UCSD-AML1 (cell line): ENCODE measurements at regions not wholly inside any gene's neighbourhood (a gene's known extent, or its start where the extent isn't known, plus 50 kb on each side); places are given as distances from the start of the nearest gene placed in this dataset.

ENCODE experiments used
- DNase-seq: peaks from one replicate; lab custom pipeline; 2025; ENCODE audit not compliant: unreplicated experiment; lab: John Stamatoyannopoulos, UW

- DNase-seq, result no peak
Measured at GRCh38 chr11:134821422-134821821, 409.4 kb upstream of the B3GAT1 start.

GRCh38 chr11:134819041-134819440 lies 407.0 kb upstream of the B3GAT1 start:
- no peak for DNase-seq

- no peak for DNase-seq
Measured at GRCh38 chr11:134818516-134818915, 406.5 kb upstream of the B3GAT1 start.

GRCh38 chr11:134815404-134815803 lies 403.4 kb upstream of the B3GAT1 start:
- DNase-seq, result no peak

GRCh38 chr11:134807997-134808396 lies 396.0 kb upstream of the B3GAT1 start:
- no peak for DNase-seq

- DNase-seq, result no peak
Measured at GRCh38 chr11:134802598-134802997, 390.6 kb upstream of the B3GAT1 start.

- no peak for DNase-seq
Measured at GRCh38 chr11:134802116-134802515, 390.1 kb upstream of the B3GAT1 start.

- no peak for DNase-seq
Measured at GRCh38 chr11:134801570-134801969, 389.5 kb upstream of the B3GAT1 start.

- no peak for DNase-seq
Measured at GRCh38 chr11:134800826-134801225, 388.8 kb upstream of the B3GAT1 start.

- DNase-seq, result no peak
Measured at GRCh38 chr11:134800130-134800529, 388.1 kb upstream of the B3GAT1 start.

GRCh38 chr11:134799386-134799785 lies 387.3 kb upstream of the B3GAT1 start:
- no peak for DNase-seq

GRCh38 chr11:134797411-134798089 lies 385.5 kb upstream of the B3GAT1 start:
- DNase-seq, result no peak

- DNase-seq, result no peak
Measured at GRCh38 chr11:134795017-134795416, 383.0 kb upstream of the B3GAT1 start.

- no peak for DNase-seq
Measured at GRCh38 chr11:134794192-134794591, 382.1 kb upstream of the B3GAT1 start.

GRCh38 chr11:134792677-134793076 lies 380.6 kb upstream of the B3GAT1 start:
- DNase-seq, result no peak

GRCh38 chr11:134792044-134792443 lies 380.0 kb upstream of the B3GAT1 start:
- DNase-seq, result no peak

- DNase-seq, result no peak
Measured at GRCh38 chr11:134791102-134791501, 379.1 kb upstream of the B3GAT1 start.

- DNase-seq, result no peak
Measured at GRCh38 chr11:134789104-134789503, 377.1 kb upstream of the B3GAT1 start.

- no peak for DNase-seq
Measured at GRCh38 chr11:134786636-134787035, 374.6 kb upstream of the B3GAT1 start.

GRCh38 chr11:134785660-134786284 lies 373.7 kb upstream of the B3GAT1 start:
- no peak for DNase-seq

- no peak for DNase-seq
Measured at GRCh38 chr11:134785059-134785458, 373.0 kb upstream of the B3GAT1 start.

GRCh38 chr11:134784568-134784967 lies 372.5 kb upstream of the B3GAT1 start:
- no peak for DNase-seq

GRCh38 chr11:134784046-134784445 lies 372.0 kb upstream of the B3GAT1 start:
- no peak for DNase-seq
